Parathyroid adenoma (tissue), 2 donors: ENCODE measurements at regions not wholly inside any gene's neighbourhood (a gene's known extent, or its start where the extent isn't known, plus 50 kb on each side); places are given as distances from the start of the nearest gene placed in this dataset.
"Not testable (repeated sequence)": the region's sequence is repeated elsewhere in the genome, so short reads cannot be mapped to it uniquely, and the experiment has no call there.

Experiments
- H2AFZ ChIP-seq: fragments of 300-600 bp; sonication (generic); one replicate; pipeline ENCODE4 v1.7.0; 2017; ENCODE audit warnings: antibody characterized with exemption, mild to moderate bottlenecking
- H3K27ac ChIP-seq: fragments of 300-600 bp; sonication (generic); one replicate; pipeline ENCODE4 v1.7.0; 2017
- H3K27me3 ChIP-seq: fragments of 300-600 bp; sonication (generic); one replicate; pipeline ENCODE4 v1.7.0; 2017; ENCODE audit warnings: low read length; ENCODE audit not compliant: control insufficient read depth, insufficient read depth
- H3K36me3 ChIP-seq: fragments of 300-600 bp; sonication (generic); one replicate; pipeline ENCODE4 v1.7.0; 2017; ENCODE audit warnings: low read length; ENCODE audit not compliant: control insufficient read depth, insufficient read depth
- H3K4me1 ChIP-seq: fragments of 300-600 bp; sonication (generic); one replicate; pipeline ENCODE4 v1.7.0; 2017; ENCODE audit warnings: control low read depth
- H3K4me2 ChIP-seq: fragments of 300-600 bp; sonication (generic); one replicate; pipeline ENCODE4 v1.7.0; 2017; ENCODE audit warnings: low read length
- H3K4me3 ChIP-seq: fragments of 300-600 bp; sonication (generic); one replicate; pipeline ENCODE4 v1.7.0; 2017; ENCODE audit warnings: low read depth, low read length
- H3K79me2 ChIP-seq: fragments of 300-600 bp; sonication (generic); one replicate; pipeline ENCODE4 v1.7.0; 2017; ENCODE audit warnings: control low read depth
- H3K9ac ChIP-seq: fragments of 300-600 bp; sonication (generic); one replicate; pipeline ENCODE4 v1.7.0; 2017; ENCODE audit warnings: mild to moderate bottlenecking
- H3K9me3 ChIP-seq: fragments of 300-600 bp; sonication (generic); one replicate; pipeline ENCODE4 v1.7.0; 2017; ENCODE audit warnings: low read length; ENCODE audit not compliant: control insufficient read depth
- CTCF ChIP-seq: fragments of 300-600 bp; sonication (generic); IDR thresholded peaks from one replicate; pipeline ENCODE4 v1.7.0; 2017; ENCODE audit warnings: antibody characterized with exemption, mild to moderate bottlenecking
- donor health status: primary hyperparathyroidism.

DNA sequence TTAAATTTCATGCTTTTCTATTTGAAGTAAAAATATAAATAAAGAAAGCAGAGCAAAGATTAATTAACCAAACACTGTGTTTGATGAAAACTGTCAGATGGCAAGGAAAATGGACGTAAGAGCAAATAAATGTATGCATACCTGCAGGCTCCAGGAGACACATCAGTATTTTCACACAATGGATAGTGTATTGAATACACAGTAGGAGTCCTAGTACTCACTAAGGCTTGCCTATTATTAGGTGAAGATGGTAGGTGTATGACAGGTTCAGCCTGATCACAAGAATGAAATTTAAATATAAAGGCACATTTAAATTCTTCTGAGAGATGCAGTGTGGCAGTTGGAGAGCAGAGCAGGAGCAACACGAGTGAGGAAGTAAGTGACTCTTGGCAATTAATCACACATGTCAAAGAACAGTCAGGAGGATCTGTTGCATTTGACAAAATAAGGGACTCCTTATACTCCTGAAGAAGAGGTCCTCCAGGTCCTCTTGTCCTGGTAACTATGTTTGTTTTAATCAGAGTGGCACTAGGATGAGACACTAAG lies 106.0 kb upstream of the NDST4 start:
- Histone ChIP-seq H2AFZ (no peak overlapping the region), H3K4me3 (no peak overlapping the region), H3K4me1 (no peaks in the 10 kb centered on the region), H3K79me2 (no peaks in the 10 kb centered on the region), H3K9me3 (no peaks in the 10 kb centered on the region), H3K27ac (no peak overlapping the region), H3K27me3 (no peaks in the 10 kb centered on the region), H3K9ac (no peak overlapping the region), H3K36me3 (no peaks in the 10 kb centered on the region), H3K4me2 (no peak overlapping the region)
- no peak for TF ChIP-seq CTCF

- no peaks in the 10 kb centered on the region for H3K9me3 ChIP-seq
- no peaks in the 10 kb centered on the region for H3K79me2 ChIP-seq
- no peaks in the 10 kb centered on the region for H3K4me1 ChIP-seq
- H3K27ac ChIP-seq = no peak overlapping the region
- H2AFZ ChIP-seq = no peak overlapping the region
- no peak overlapping the region for H3K4me3 ChIP-seq
- H3K27me3 ChIP-seq = no peaks in the 10 kb centered on the region
- TF ChIP-seq CTCF = no peak
- no peaks in the 10 kb centered on the region for H3K36me3 ChIP-seq
- no peak overlapping the region for H3K9ac ChIP-seq
- H3K4me2 ChIP-seq = no peak overlapping the region
Measured at GRCh38 chr4:115215935-115216334, 102.5 kb upstream of the NDST4 start.

GRCh38 chr4:115213716-115214115 lies 100.3 kb upstream of the NDST4 start:
- Histone ChIP-seq H3K27ac (no peak overlapping the region), H3K9me3 (no peaks in the 10 kb centered on the region), H2AFZ (no peak overlapping the region), H3K36me3 (no peaks in the 10 kb centered on the region), H3K79me2 (no peaks in the 10 kb centered on the region), H3K27me3 (no peaks in the 10 kb centered on the region), H3K4me1 (no peaks in the 10 kb centered on the region), H3K9ac (no peak overlapping the region), H3K4me2 (no peak overlapping the region), H3K4me3 (no peak overlapping the region)
- TF ChIP-seq CTCF = no peak

- no peak overlapping the region for H2AFZ ChIP-seq
- H3K79me2 ChIP-seq = no peaks in the 10 kb centered on the region
- H3K36me3 ChIP-seq = no peaks in the 10 kb centered on the region
- no peaks in the 10 kb centered on the region for H3K9me3 ChIP-seq
- H3K4me3 ChIP-seq = no peak overlapping the region
- no peaks in the 10 kb centered on the region for H3K27me3 ChIP-seq
- H3K27ac ChIP-seq = no peak overlapping the region
- no peak overlapping the region for H3K9ac ChIP-seq
- H3K4me1 ChIP-seq = no peaks in the 10 kb centered on the region
- no peak for TF ChIP-seq CTCF
- H3K4me2 ChIP-seq = no peak overlapping the region
Measured at GRCh38 chr4:115201042-115201330, 87.6 kb upstream of the NDST4 start.

GRCh38 chr4:115200201-115201041 lies 87.0 kb upstream of the NDST4 start:
- not testable (repeated sequence) for H3K9me3 ChIP-seq, H3K4me3 ChIP-seq, H2AFZ ChIP-seq, H3K27ac ChIP-seq, H3K9ac ChIP-seq, H3K27me3 ChIP-seq, H3K4me1 ChIP-seq, H3K36me3 ChIP-seq, H3K79me2 ChIP-seq, H3K4me2 ChIP-seq

- H3K36me3 ChIP-seq, H3K79me2 ChIP-seq, H3K9ac ChIP-seq, H3K27me3 ChIP-seq, H3K9me3 ChIP-seq, H3K27ac ChIP-seq, H3K4me1 ChIP-seq, H3K4me3 ChIP-seq, H2AFZ ChIP-seq, H3K4me2 ChIP-seq: not testable (repeated sequence)
Measured at GRCh38 chr4:115194612-115195011, 81.2 kb upstream of the NDST4 start.
